GM19193 (cell line): ENCODE measurements at regions not wholly inside any gene's neighbourhood (a gene's known extent, or its start where the extent isn't known, plus 50 kb on each side); places are given as distances from the start of the nearest gene placed in this dataset.

Source experiments
- POLR2A ChIP-seq: IDR thresholded peaks from 4 replicates; pipeline ENCODE4 v1.6.1; 2011; ENCODE audit not compliant: insufficient read depth, insufficient read length; ENCODE audit errors: extremely low read depth

DNA sequence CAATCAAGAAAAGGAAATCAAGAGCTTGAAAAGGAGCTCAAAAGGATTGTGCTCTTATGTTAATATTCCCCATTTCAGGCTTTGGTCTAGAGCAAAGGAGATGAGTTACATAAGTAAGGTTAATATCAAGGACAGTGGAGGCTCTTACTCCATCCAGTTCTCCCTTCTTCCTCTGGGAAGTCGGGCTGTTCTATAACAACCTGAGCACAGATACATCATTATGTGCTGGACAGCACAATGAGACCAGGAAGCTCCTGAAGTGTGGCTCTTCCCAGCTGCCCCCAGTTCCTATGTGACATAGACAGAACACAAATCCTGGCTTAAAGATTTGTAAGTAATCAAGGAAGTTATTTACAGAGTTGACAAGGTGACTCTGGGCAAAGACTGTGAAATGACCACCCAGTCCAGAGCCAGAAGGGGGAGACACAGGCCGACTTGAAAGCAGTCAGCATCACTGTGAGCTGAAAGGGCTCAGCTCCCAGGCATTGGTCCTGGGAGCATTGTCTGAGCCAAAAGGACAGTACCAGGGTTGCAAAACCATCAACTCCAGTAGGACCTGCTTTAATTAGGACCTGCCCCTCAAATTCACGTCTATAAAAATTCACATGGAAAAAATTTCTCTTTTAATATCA is 917.6 kb upstream of the ACVR2A start:
- no peak for TF ChIP-seq POLR2A

GRCh38 chr2:146918280-146918679 is 926.5 kb upstream of the ACVR2A start:
- TF ChIP-seq POLR2A, result no peak

DNA sequence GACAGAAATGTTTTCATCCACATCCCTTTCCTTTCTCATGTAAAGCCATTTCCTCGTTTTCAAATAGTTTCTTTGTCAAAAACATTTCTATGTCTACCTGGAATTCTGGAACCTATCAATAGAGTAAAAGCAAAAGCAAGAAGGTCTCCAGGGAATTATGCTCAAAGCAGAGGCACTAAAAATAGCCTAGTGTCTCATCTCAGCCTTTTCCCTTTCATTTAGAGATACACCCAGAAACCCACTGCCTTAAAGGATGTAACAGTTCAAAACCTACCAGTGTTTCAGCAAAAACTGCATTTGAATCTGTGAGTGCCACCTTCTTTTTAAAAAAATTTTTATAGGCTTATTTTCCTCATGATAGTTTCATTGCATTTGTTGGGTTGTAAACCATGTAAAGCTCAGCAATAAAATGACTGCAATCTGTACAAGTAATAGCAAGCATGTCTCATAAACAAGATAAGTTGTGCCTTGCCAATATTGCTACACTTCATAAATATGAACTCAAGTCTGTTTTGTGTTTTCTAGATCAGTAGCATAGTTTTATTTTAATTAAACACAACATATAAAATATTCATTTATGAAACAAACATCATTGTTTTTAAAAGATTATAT is 927.3 kb upstream of the ACVR2A start:
- no peak for TF ChIP-seq POLR2A

DNA sequence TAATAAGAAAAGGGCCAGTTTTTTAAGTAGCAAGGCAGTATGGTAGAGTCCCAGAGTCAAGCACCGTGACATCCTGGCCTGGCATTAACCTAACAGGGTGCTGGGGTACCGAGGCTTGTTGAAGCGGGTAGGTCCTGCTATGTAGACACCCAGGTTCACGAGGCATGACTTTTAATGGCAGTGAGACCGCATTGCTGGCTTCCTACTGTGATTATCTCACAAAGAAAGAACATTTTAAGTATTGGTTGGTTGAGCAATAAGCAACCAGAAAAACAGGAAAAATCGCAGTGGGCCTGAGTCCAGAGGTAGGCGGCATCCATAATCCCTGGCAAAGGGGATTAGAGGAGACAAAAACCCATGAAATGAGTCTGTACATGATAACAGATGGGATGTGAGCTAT is 927.9 kb upstream of the ACVR2A start:
- no peak for TF ChIP-seq POLR2A

DNA sequence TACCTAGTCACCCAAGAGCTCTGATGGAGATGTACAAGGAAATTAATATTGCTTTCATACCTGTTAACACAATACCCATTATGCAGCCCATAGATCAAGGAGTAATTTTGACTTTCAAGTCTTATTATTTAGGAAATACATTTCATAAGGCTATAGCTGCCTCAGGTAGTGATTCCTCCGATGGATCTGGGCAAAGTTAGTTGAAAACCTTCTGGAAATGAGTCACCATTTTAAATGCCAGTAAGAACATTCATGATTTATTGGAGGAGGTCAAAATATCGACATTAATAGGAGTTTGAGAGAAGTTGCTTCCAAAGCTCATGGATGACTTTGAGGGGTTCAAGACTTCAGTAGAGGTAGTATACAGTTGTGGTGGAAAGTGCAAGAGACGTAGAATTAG is 931.4 kb upstream of the ACVR2A start:
- no peak for TF ChIP-seq POLR2A

DNA sequence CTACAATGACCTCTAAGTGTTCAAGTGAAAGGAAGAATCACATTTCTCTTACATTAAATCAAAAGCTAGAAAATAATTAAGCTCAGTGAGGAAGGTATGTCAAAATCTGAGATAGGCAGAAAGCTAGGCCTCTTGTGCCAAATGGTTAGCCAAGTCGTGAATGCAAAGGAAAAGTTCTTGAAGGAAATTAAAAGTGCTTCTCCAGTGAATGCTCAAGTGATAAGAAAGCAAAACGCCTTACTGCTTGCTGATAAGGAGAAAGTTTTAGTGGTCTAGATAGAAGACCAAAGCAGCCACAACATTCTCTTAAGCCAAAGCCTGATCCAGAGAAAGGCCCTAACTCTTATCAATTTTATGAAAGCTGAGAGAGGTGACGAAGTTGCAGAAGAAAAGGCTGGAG is 932.3 kb upstream of the ACVR2A start:
- no peak for TF ChIP-seq POLR2A

GRCh38 chr2:146908776-146909175 is 936.1 kb upstream of the ACVR2A start:
- TF ChIP-seq POLR2A, result no peak

GRCh38 chr2:146898083-146898482 is 946.7 kb upstream of the ACVR2A start:
- TF ChIP-seq POLR2A, result no peak

GRCh38 chr2:146894514-146894913 is 950.3 kb upstream of the ACVR2A start:
- TF ChIP-seq POLR2A, result no peak

- no peak for TF ChIP-seq POLR2A
Observed at GRCh38 chr2:146893500-146894041, 951.3 kb upstream of the ACVR2A start.

GRCh38 chr2:146890491-146890890 is 954.3 kb upstream of the ACVR2A start:
- no peak for TF ChIP-seq POLR2A

GRCh38 chr2:146879882-146880281 is 964.9 kb upstream of the ACVR2A start:
- no peak for TF ChIP-seq POLR2A

DNA sequence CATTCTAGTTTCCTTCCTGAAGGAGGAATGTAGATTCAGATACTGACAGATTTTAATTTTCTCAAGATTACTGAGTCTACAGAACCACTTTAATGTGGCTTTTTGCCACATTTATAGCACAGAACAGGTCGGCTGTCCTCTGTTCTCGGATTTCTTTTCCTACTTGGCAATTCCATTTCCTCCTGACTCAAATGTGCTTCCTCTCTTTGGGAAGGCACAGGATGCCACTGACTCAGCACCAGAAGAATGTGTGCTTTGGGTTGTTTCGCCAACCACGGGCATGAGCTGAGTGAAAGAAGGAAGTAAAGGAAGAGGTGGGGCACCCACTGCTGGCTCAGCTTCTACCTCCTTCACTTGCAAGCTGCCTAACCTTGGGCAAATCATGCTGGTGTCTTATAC is 970.6 kb upstream of the ACVR2A start:
- TF ChIP-seq POLR2A, result no peak

DNA sequence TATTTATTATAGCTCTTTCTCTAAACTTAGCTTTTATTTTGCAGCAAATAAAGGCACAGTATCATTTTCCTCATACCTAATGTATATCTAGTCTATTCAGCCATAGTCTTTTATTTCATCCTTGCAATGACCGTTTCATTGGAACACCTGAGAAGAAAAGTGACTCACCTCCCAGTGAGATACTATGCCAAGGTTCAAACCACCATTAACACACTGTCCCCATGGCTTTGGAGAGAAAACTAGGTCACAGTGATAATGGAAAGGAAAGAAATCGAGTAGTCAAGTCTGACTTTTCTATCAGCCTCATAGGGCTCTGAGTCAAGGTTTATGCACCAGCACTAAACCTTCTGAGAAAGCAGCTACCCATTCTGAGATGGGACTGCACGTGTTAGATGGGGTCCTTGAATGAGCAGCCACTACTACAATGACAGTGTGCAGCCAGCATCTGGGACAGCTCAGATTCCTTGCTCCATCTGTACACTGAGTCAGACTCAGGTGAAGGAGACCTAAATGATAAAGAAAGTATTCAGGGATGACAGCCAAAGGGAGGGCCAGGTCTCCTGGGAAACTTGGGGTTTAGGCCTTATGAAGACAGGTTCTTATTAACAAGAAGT is 971.1 kb upstream of the ACVR2A start:
- no peak for TF ChIP-seq POLR2A

- TF ChIP-seq POLR2A, result no peak
Observed at GRCh38 chr2:146873056-146873455, 971.8 kb upstream of the ACVR2A start.

GRCh38 chr2:146870691-146871090 is 974.1 kb upstream of the ACVR2A start:
- no peak for TF ChIP-seq POLR2A

- no peak for TF ChIP-seq POLR2A
Observed at GRCh38 chr2:146869328-146869727, 975.5 kb upstream of the ACVR2A start.

- TF ChIP-seq POLR2A, result no peak
Observed at GRCh38 chr2:146868051-146868450, 976.8 kb upstream of the ACVR2A start.
